HL-60 (cell line): ENCODE measurements at regions not wholly inside any gene's neighbourhood (a gene's known extent, or its start where the extent isn't known, plus 50 kb on each side); places are given as distances from the start of the nearest gene placed in this dataset.

ENCODE experiments used
- DNase-seq, 2 experiments: peaks; one replicate each; pipeline ENCODE4 v3.0.0-alpha.2; 2010 to 2020; ENCODE audit warnings: low read depth in 1 of 2, low spot score in 1 of 2
- H3K27ac ChIP-seq: fragments of 250-450 bp; sonication (Bioruptor Pico); replicated peaks from 2 replicates; pipeline ENCODE4 v1.5.1; 2020; ENCODE audit warnings: mild to moderate bottlenecking, moderate library complexity
- H3K27me3 ChIP-seq: fragments of 250-450 bp; sonication (Bioruptor Pico); 2 replicates; pipeline ENCODE4 v1.5.1; 2021; ENCODE audit warnings: mild to moderate bottlenecking, moderate library complexity; ENCODE audit not compliant: insufficient read depth, poor library complexity, severe bottlenecking
- H3K4me3 ChIP-seq: replicated peaks from 2 replicates; pipeline ENCODE4 v1.5.1; 2011; ENCODE audit warnings: mild to moderate bottlenecking, control low read depth, low read length; ENCODE audit not compliant: insufficient read depth
- GABPA ChIP-seq: IDR thresholded peaks from 2 replicates; pipeline ENCODE4 v1.6.1; 2012; ENCODE audit warnings: low read depth
- POLR2AphosphoS5 ChIP-seq: IDR thresholded peaks from 2 replicates; pipeline ENCODE4 v1.6.1; 2012; ENCODE audit warnings: low read depth
- SPI1 ChIP-seq: IDR thresholded peaks from 2 replicates; pipeline ENCODE4 v1.6.1; 2012; ENCODE audit warnings: low read depth, mild to moderate bottlenecking, borderline replicate concordance
- TF ChIP-seq, protein P1 (sequence below): IDR thresholded peaks from 2 replicates; pipeline ENCODE4 v1.6.1; 2012; ENCODE audit warnings: low read depth; ENCODE audit not compliant: insufficient replicate concordance
- TF ChIP-seq, protein P2 (sequence below): IDR thresholded peaks from one replicate; pipeline ENCODE4 v1.5.1; 2011; ENCODE audit warnings: low read length, control low read depth, inconsistent platforms; ENCODE audit not compliant: insufficient read depth

DNA sequence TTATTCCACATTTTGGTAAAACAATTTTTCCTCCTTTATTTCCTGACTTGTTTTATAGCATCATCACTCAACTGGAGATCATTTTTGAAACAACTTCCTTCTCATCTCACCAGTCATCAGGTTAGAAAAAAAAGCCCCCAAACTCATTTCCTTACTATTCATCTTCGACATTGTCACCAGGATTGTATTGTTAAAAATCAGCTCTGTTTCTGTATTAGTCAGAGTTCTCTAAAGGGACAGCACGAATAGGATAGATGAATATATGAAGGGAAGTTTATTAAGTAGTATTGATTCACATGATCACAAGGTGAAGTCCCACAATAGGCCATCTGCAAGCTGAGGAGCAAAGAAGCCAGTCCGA, 392.6 kb downstream of the FUT8 start:
- no peak overlapping the region for H3K4me3 ChIP-seq
- no peak for DNase-seq
- TF ChIP-seq, protein P1, sequence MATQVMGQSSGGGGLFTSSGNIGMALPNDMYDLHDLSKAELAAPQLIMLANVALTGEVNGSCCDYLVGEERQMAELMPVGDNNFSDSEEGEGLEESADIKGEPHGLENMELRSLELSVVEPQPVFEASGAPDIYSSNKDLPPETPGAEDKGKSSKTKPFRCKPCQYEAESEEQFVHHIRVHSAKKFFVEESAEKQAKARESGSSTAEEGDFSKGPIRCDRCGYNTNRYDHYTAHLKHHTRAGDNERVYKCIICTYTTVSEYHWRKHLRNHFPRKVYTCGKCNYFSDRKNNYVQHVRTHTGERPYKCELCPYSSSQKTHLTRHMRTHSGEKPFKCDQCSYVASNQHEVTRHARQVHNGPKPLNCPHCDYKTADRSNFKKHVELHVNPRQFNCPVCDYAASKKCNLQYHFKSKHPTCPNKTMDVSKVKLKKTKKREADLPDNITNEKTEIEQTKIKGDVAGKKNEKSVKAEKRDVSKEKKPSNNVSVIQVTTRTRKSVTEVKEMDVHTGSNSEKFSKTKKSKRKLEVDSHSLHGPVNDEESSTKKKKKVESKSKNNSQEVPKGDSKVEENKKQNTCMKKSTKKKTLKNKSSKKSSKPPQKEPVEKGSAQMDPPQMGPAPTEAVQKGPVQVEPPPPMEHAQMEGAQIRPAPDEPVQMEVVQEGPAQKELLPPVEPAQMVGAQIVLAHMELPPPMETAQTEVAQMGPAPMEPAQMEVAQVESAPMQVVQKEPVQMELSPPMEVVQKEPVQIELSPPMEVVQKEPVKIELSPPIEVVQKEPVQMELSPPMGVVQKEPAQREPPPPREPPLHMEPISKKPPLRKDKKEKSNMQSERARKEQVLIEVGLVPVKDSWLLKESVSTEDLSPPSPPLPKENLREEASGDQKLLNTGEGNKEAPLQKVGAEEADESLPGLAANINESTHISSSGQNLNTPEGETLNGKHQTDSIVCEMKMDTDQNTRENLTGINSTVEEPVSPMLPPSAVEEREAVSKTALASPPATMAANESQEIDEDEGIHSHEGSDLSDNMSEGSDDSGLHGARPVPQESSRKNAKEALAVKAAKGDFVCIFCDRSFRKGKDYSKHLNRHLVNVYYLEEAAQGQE: no peak
- TF ChIP-seq SPI1: no peak
- TF ChIP-seq POLR2AphosphoS5: no peak
- TF ChIP-seq, protein P2, sequence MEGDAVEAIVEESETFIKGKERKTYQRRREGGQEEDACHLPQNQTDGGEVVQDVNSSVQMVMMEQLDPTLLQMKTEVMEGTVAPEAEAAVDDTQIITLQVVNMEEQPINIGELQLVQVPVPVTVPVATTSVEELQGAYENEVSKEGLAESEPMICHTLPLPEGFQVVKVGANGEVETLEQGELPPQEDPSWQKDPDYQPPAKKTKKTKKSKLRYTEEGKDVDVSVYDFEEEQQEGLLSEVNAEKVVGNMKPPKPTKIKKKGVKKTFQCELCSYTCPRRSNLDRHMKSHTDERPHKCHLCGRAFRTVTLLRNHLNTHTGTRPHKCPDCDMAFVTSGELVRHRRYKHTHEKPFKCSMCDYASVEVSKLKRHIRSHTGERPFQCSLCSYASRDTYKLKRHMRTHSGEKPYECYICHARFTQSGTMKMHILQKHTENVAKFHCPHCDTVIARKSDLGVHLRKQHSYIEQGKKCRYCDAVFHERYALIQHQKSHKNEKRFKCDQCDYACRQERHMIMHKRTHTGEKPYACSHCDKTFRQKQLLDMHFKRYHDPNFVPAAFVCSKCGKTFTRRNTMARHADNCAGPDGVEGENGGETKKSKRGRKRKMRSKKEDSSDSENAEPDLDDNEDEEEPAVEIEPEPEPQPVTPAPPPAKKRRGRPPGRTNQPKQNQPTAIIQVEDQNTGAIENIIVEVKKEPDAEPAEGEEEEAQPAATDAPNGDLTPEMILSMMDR: no peak
- TF ChIP-seq GABPA: no peak
- H3K27ac ChIP-seq: no peak overlapping the region
- H3K27me3 ChIP-seq: no peaks in the 10 kb centered on the region

DNA sequence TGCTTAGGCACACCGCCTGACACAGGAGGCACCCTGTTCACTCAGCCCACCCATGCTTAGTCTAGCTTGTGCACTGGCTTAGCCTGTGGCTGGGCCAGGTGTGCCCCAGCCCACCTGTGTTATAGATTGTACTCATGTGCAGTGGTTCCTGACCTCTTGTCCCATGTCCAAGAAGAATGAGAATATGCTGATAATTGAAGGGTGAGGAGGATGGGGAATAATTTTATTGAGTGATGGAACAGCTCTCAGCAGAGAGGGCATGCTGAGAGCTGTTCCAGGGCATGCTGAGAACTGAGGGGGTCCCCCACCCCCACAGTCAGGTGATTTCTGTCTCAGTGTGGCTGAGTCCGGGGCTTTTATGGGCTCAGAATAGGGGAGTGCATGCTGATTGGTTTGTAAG, 395.9 kb downstream of the FUT8 start:
- no peaks in the 10 kb centered on the region for H3K27me3 ChIP-seq
- no peak for DNase-seq
- H3K4me3 ChIP-seq: no peak overlapping the region
- H3K27ac ChIP-seq: no peak overlapping the region
- TF ChIP-seq GABPA (no peak), SPI1 (no peak), POLR2AphosphoS5 (no peak)
- TF ChIP-seq, protein P1: no peak
- TF ChIP-seq, protein P2: no peak

DNA sequence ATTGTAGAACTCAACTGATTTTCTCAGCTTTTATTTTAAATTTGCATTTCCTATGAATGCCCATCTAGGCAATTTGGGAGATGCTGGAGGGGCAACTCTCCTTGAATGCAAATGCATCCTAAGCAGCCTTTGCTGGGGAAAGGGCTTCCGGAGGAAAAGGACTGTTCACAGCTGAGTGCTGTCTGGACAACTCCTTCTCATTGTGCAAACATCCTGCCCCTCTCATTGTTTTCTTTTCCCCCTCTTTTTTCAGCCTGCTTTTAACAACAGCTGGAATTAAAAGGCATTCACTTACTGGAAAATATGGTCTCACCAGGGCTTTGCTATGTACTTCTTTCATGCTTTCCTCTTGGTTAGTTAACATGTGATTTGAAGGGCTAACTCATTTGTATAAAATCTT, 397.8 kb downstream of the FUT8 start:
- Histone ChIP-seq H3K4me3 (no peak overlapping the region), H3K27me3 (no peaks in the 10 kb centered on the region), H3K27ac (no peak overlapping the region)
- DNase-seq: no peak
- TF ChIP-seq, protein P2: no peak
- TF ChIP-seq SPI1: no peak
- TF ChIP-seq GABPA: no peak
- no peak for TF ChIP-seq POLR2AphosphoS5

DNA sequence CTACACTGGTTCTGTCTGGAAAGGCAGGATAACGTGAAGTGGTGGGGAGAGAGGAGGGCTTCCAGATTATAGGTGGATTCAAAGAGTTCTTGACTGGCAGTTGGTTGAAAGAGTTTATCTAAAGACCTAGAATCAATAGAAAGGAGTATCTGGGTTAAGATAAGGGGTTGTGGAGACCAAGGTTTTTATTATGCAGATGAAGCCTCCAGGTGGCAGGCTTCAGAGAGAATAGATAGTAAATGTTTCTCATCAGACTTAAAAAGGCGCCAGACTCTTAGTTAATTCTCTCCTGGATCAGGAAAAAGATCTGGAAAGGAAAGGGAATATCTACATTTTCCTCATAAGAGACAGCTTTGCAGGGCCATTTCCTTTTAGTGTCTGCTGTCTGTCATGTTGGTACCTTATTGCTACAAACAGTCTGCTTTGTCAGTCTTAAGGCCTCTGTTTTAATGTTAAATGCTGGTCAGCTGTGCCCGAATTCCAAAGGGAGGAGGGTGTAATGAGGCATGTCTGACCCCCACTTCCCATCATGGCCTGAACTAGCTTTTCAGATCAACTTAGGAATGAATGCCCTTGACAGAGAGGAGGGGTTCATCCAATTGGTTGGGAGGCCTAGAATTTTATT, 401.3 kb downstream of the FUT8 start:
- no peak for DNase-seq
- Histone ChIP-seq H3K27me3 (no peaks in the 10 kb centered on the region), H3K4me3 (no peak overlapping the region), H3K27ac (no peak overlapping the region)
- TF ChIP-seq GABPA (no peak), SPI1 (no peak), POLR2AphosphoS5 (no peak)
- TF ChIP-seq, protein P2: no peak
- TF ChIP-seq, protein P1: no peak
